ENCODE measurements at regions not wholly inside any gene's neighbourhood (a gene's known extent, or its start where the extent isn't known, plus 50 kb on each side); places are given as distances from the start of the nearest gene placed in this dataset.

DNA sequence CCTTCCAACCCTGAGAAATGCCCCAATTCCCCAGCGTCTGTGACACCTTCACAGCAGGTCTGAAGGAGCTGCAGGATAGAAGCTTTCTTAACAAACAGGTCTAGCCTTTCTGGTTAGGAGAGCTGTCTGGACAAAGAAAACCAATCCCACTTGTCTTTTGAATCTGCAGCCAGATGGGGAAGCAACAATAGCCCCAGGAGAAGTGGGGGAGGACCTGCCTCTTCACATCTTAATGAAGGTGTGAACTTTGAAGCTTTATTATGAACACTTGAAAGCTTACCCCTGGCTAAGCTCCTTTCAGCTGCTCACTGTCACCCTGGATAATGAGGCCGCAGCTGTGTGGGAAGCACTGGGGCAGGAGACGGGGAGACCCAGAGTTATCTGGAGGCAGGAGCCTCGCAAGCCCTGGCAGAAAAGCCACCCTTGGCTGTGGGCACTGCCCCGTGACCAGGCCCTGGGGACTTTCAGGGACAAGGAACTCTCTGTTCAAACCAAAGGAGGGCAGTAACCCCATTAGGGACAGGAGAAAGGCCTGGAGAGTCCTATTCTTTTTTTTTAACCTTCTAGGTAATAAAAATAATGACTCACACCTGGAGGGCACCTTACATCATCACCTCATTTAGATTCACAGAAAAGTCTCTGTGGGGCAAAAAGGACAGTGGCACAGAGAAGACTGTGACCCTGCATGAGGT lies 151.8 kb upstream of the RAD23B start:
- Histone ChIP-seq H3K9ac (ENCODE audit: low read depth in 2 of 2, low read length in 2 of 2) (no peak overlapping the region), H3K27ac (no peak overlapping the region), H3K36me3 (no peaks in the 10 kb centered on the region), H3K4me3 (no peak overlapping the region), H3K4me1 (no peaks in the 10 kb centered on the region), H3K27me3 (no peaks in the 10 kb centered on the region), H3K9me3 (no peaks in the 10 kb centered on the region)
- intact Hi-C loops (cut with DNase I) = no loop called here
- no peak for DNase-seq
- TF ChIP-seq, protein P1, sequence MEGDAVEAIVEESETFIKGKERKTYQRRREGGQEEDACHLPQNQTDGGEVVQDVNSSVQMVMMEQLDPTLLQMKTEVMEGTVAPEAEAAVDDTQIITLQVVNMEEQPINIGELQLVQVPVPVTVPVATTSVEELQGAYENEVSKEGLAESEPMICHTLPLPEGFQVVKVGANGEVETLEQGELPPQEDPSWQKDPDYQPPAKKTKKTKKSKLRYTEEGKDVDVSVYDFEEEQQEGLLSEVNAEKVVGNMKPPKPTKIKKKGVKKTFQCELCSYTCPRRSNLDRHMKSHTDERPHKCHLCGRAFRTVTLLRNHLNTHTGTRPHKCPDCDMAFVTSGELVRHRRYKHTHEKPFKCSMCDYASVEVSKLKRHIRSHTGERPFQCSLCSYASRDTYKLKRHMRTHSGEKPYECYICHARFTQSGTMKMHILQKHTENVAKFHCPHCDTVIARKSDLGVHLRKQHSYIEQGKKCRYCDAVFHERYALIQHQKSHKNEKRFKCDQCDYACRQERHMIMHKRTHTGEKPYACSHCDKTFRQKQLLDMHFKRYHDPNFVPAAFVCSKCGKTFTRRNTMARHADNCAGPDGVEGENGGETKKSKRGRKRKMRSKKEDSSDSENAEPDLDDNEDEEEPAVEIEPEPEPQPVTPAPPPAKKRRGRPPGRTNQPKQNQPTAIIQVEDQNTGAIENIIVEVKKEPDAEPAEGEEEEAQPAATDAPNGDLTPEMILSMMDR (IDR thresholded peaks at IDR 0.05) = no peak

DNA sequence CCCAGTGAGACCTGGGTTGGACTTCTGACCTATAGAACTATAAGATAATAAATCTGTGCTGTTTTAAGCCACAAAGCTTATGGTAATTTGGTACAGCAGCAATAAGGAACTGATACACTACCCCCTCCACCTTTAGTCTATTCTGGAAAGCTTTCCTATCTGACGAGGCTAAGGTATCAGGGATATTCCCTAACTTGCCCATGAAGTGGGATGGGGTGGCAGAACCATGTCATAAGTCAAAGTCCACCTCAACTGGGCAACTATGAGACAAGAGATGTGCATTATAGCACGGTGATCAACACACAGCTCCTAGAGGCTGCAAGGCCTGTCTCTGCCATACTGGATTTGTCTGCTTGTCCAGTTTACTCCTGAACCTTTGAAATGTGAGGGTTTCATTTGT lies 146.8 kb upstream of the RAD23B start:
- peak overlapping the region; percentile 53 for H3K27ac ChIP-seq
- H3K27me3 ChIP-seq = no peaks in the 10 kb centered on the region
- no peak overlapping the region for H3K4me3 ChIP-seq
- H3K36me3 ChIP-seq = no peaks in the 10 kb centered on the region
- intact Hi-C loops (cut with DNase I) = no loop called here
- no peak overlapping the region for H3K9ac ChIP-seq (ENCODE audit: low read depth in 2 of 2, low read length in 2 of 2)
- no peaks in the 10 kb centered on the region for H3K9me3 ChIP-seq
- H3K4me1 ChIP-seq = no peaks in the 10 kb centered on the region
- TF ChIP-seq, protein P1 (IDR thresholded peaks at IDR 0.05) = no peak
- DNase-seq = peak; percentile 41

DNA sequence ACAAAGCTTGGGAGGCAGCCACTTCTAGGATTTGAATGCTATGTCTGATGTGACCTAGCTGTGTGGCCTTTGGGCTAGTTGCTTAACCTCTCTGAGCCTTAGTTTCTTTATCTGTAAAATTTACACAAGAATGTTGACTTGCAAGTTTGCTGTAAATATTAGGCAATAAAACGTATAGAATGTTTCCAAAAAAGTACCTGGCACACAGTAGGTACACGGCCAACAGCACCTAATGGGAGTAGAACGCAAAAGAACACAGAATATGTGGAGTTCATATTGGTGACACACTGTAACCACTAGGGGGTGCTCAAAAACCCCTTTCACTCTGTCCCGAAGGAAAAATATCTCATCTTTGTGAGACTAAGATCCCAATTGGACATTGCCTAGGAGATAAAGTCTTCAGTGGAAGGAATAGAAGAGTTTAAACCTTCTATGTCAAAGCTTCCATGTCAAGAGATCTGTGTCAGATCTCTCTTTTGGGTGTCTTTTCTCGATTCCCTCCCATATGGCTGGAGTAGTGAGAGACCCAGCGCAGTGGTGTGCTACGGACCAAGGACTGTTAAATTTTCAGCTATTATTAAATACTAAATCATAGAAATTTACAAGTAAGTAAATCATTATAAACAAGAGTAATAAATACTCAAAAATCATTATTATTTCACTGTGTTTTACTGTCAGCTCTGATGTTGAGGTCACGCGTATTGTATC lies 145.4 kb upstream of the RAD23B start:
- Histone ChIP-seq H3K4me3 (no peak overlapping the region), H3K9ac (ENCODE audit: low read depth in 2 of 2, low read length in 2 of 2) (no peak overlapping the region), H3K27ac (no peak overlapping the region), H3K9me3 (no peaks in the 10 kb centered on the region), H3K27me3 (no peaks in the 10 kb centered on the region), H3K36me3 (no peaks in the 10 kb centered on the region), H3K4me1 (no peaks in the 10 kb centered on the region)
- TF ChIP-seq, protein P1 (IDR thresholded peaks at IDR 0.05) = peak; percentile 71
- intact Hi-C loops (cut with DNase I) = no loop called here
- peak; percentile 34 for DNase-seq

DNA sequence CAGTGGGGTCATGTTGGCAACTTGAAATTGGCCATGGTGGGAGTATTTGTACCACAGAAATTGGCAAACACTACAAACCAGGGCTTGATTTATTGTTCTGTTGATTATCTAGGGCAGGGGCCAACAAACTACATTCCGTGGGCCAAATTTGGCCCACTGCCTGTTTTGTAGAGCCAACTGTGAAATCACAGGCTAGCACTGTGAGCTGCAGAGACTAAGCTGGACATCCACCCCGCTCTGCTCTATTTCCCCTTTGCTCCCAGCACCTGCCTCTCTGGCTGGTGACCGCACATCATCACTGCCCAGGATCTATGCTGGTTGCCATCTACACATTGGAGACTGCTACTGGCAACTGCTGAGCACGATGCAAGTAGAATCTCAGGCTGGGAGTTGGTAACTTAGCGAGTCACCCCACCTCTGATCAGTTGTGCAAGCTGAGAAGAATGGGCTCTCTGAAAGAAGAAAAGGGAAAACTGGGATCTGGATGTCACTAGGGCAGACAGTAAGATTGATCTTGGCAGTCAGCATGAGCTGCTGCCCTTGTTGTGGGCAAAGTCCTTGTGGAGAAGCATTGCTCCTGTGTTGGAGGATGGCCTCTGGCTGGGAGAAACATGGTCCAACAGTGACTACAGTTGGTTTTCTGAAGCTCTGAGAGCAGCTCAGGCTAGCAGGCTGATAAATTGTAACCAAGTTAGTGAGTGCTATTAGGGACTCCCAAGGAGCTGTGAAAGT lies 144.7 kb upstream of the RAD23B start:
- intact Hi-C loops (cut with DNase I) = no loop called here
- no peak for DNase-seq
- TF ChIP-seq, protein P1 (IDR thresholded peaks at IDR 0.05) = no peak

DNA sequence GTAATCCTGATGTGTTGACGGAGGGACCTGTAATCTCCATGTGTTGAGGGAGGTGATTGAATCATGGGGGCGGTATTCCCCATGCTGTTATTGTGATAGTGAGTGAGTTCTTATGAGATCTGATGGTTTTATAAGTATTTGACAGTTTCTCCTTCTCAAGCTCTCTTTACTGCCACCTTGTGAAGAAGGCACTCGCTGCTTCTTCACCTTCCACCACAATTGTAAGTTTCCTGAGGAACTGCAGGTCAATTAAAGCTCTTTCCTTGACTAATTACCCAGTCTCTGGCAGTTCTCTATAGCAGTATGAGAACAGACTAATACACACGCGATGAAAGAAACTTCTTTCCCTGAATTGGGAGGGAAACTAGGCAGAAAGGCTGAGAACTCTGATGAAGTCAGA lies 141.1 kb upstream of the RAD23B start:
- no peaks in the 10 kb centered on the region for H3K36me3 ChIP-seq
- H3K9ac ChIP-seq (ENCODE audit: low read depth in 2 of 2, low read length in 2 of 2) = no peak overlapping the region
- H3K27ac ChIP-seq = peak overlapping the region; percentile 54
- H3K9me3 ChIP-seq = no peaks in the 10 kb centered on the region
- DNase-seq = no peak
- H3K4me3 ChIP-seq = no peak overlapping the region
- intact Hi-C loops (cut with DNase I) = no loop called here
- no peaks in the 10 kb centered on the region for H3K27me3 ChIP-seq
- no peaks in the 10 kb centered on the region for H3K4me1 ChIP-seq
- TF ChIP-seq, protein P1 (IDR thresholded peaks at IDR 0.05) = no peak

More for the DNA sequence above, 144.7 kb upstream of the RAD23B start:
- Histone ChIP-seq H3K27me3 (no peaks in the 10 kb centered on the region), H3K4me3 (no peak overlapping the region), H3K9ac (ENCODE audit: low read depth in 2 of 2, low read length in 2 of 2) (no peak overlapping the region), H3K36me3 (no peaks in the 10 kb centered on the region), H3K4me1 (no peaks in the 10 kb centered on the region), H3K9me3 (no peaks in the 10 kb centered on the region), H3K27ac (no peak overlapping the region)
